Keratinocyte (primary cell): ENCODE measurements at regions not wholly inside any gene's neighbourhood (a gene's known extent, or its start where the extent isn't known, plus 50 kb on each side); places are given as distances from the start of the nearest gene placed in this dataset.

Source experiments
- DNase-seq: peaks from one replicate; pipeline ENCODE4 v3.0.0-alpha.2; 2011; ENCODE audit warnings: low read depth, missing footprints, low spot score
- FAIRE-seq: peaks from 2 replicates; lab custom pipeline; 2011; peaks lifted over from hg19 to GRCh38; lab: Jason Lieb, UNC
- H2AFZ ChIP-seq: 2 replicates; pipeline ENCODE4 v1.6.0; 2012; ENCODE audit warnings: low read length, control low read depth, inconsistent platforms; ENCODE audit not compliant: control insufficient read depth
- H3K27ac ChIP-seq: 2 replicates; pipeline ENCODE4 v1.5.1; 2011; ENCODE audit warnings: low read length; ENCODE audit not compliant: control insufficient read depth, insufficient read depth
- H3K27me3 ChIP-seq: 3 replicates; pipeline ENCODE4 v1.6.0; 2011; ENCODE audit warnings: low read length; ENCODE audit not compliant: control insufficient read depth, insufficient read depth; ENCODE audit errors: extremely low read depth
- H3K36me3 ChIP-seq, 2 experiments: 2 replicates in 1 of 2; 3 replicates in 1 of 2; pipeline ENCODE4 v1.5.1; 2011; ENCODE audit warnings: low read length in 2 of 2, mild to moderate bottlenecking in 1 of 2; ENCODE audit not compliant: control insufficient read depth in 2 of 2, insufficient read depth in 2 of 2; ENCODE audit errors: extremely low read depth in 1 of 2
- H3K4me1 ChIP-seq: 3 replicates; pipeline ENCODE4 v1.5.1; 2011; ENCODE audit warnings: low read length; ENCODE audit not compliant: control insufficient read depth, insufficient read depth; ENCODE audit errors: extremely low read depth
- H3K4me2 ChIP-seq: 3 replicates; pipeline ENCODE4 v1.6.0; 2011; ENCODE audit warnings: low read depth, low read length; ENCODE audit not compliant: control insufficient read depth, insufficient read depth; ENCODE audit errors: extremely low read depth
- H3K4me3 ChIP-seq, 3 experiments: fragments of 200-600 bp in 1 of 3; sonication (generic) in 1 of 3; 2 replicates in 2 of 3; 3 replicates in 1 of 3; pipeline ENCODE4 v1.5.1; 2011 to 2016; ENCODE audit warnings: low read length in 3 of 3, mild to moderate bottlenecking in 3 of 3, control low read depth in 2 of 3, inconsistent platforms in 1 of 3, low read depth in 1 of 3, mixed read lengths in 1 of 3, mixed run types in 1 of 3, moderate library complexity in 1 of 3; ENCODE audit not compliant: control insufficient read depth in 2 of 3, insufficient read depth in 2 of 3; ENCODE audit errors: extremely low read depth in 1 of 3
- H3K79me2 ChIP-seq: 2 replicates; pipeline ENCODE4 v1.6.0; 2012; ENCODE audit warnings: low read length; ENCODE audit not compliant: control insufficient read depth, insufficient read depth
- H3K9ac ChIP-seq: 3 replicates; pipeline ENCODE4 v1.6.0; 2011; ENCODE audit warnings: low read length; ENCODE audit not compliant: control insufficient read depth, insufficient read depth; ENCODE audit errors: extremely low read depth
- H3K9me1 ChIP-seq: 3 replicates; pipeline ENCODE4 v1.6.0; 2011; ENCODE audit warnings: low read length; ENCODE audit not compliant: control insufficient read depth, insufficient read depth; ENCODE audit errors: extremely low read depth
- H3K9me3 ChIP-seq: 2 replicates; pipeline ENCODE4 v1.5.1; 2012; ENCODE audit warnings: low read depth, low read length; ENCODE audit not compliant: control insufficient read depth
- H4K20me1 ChIP-seq: 3 replicates; pipeline ENCODE4 v1.6.0; 2011; ENCODE audit warnings: low read length; ENCODE audit not compliant: control insufficient read depth, insufficient read depth; ENCODE audit errors: extremely low read depth
- CTCF ChIP-seq, 3 experiments: IDR thresholded peaks in 1 of 3; conservative IDR thresholded peaks in 1 of 3; optimal IDR thresholded peaks in 1 of 3; 2 replicates in 2 of 3; 3 replicates in 1 of 3; pipeline versions ENCODE3 to v1.5.1; 2011; ENCODE audit warnings: low read length in 3 of 3, mild to moderate bottlenecking in 3 of 3, moderate library complexity in 2 of 3, control low read depth in 1 of 3, inconsistent platforms in 1 of 3; ENCODE audit not compliant: insufficient read depth in 2 of 3; ENCODE audit errors: extremely low read depth in 1 of 3
- EZH2 ChIP-seq: IDR thresholded peaks from one replicate; pipeline ENCODE4 v1.6.1; 2012; ENCODE audit warnings: inconsistent platforms, mild to moderate bottlenecking, low read length, moderate library complexity
- dilution Hi-C: fragments of 300-500 bp; cut with MboI; formaldehyde crosslinking; loops from one replicate; pipeline ENCODE4 v1.7.0; 2020; ENCODE audit warnings: low sequenced_read_pairs; ENCODE audit not compliant: extremely low pct_ligation_motif_present

GRCh38 chr3:127395663-127396355, 108.0 kb upstream of the PRR20G start:
- no peaks in the 10 kb centered on the region for H3K9me3 ChIP-seq
- peaks cover 24% of the 10 kb centered on the region for H3K27me3 ChIP-seq
- no peak overlapping the region for H3K4me2 ChIP-seq
- H3K9ac ChIP-seq, result no peak overlapping the region
- H3K79me2 ChIP-seq, result no peaks in the 10 kb centered on the region
- H3K36me3 ChIP-seq, result no peaks in the 10 kb centered on the region
- dilution Hi-C loops, result no loop called here
- H4K20me1 ChIP-seq, result no peaks in the 10 kb centered on the region
- no peak overlapping the region for H3K4me3 ChIP-seq
- H3K27ac ChIP-seq, result no peak overlapping the region
- H3K9me1 ChIP-seq, result no peaks in the 10 kb centered on the region
- no peaks in the 10 kb centered on the region for H3K4me1 ChIP-seq
- FAIRE-seq, result no peak
- no peak for TF ChIP-seq EZH2
- no peak for TF ChIP-seq CTCF (optimal IDR thresholded peaks at IDR 0.05 in 1 of 3, IDR thresholded peaks at IDR 0.05 in 1 of 3, conservative IDR thresholded peaks at IDR 0.05 in 1 of 3; ENCODE audit: extremely low read depth in 1 of 3, insufficient read depth in 2 of 3, low read length in 3 of 3)
- no peak for DNase-seq
- no peak overlapping the region for H2AFZ ChIP-seq

GRCh38 chr3:127394984-127395662, 107.3 kb upstream of the PRR20G start:
- no peak overlapping the region for H3K4me2 ChIP-seq
- H3K9me1 ChIP-seq, result no peaks in the 10 kb centered on the region
- H3K4me1 ChIP-seq, result no peaks in the 10 kb centered on the region
- H3K27me3 ChIP-seq, result peaks cover 28% of the 10 kb centered on the region
- H3K9me3 ChIP-seq, result no peaks in the 10 kb centered on the region
- FAIRE-seq, result no peak
- H2AFZ ChIP-seq, result no peak overlapping the region
- H4K20me1 ChIP-seq, result no peaks in the 10 kb centered on the region
- H3K4me3 ChIP-seq, result no peak overlapping the region
- H3K79me2 ChIP-seq, result no peaks in the 10 kb centered on the region
- H3K36me3 ChIP-seq, result no peaks in the 10 kb centered on the region
- no peak for DNase-seq
- TF ChIP-seq CTCF (optimal IDR thresholded peaks at IDR 0.05 in 1 of 3, IDR thresholded peaks at IDR 0.05 in 1 of 3, conservative IDR thresholded peaks at IDR 0.05 in 1 of 3; ENCODE audit: extremely low read depth in 1 of 3, insufficient read depth in 2 of 3, low read length in 3 of 3) (no peak), EZH2 (no peak)
- dilution Hi-C loops, result no loop called here
- H3K27ac ChIP-seq, result no peak overlapping the region
- H3K9ac ChIP-seq, result no peak overlapping the region
